K562 (cell line): ENCODE measurements at regions not wholly inside any gene's neighbourhood (a gene's known extent, or its start where the extent isn't known, plus 50 kb on each side); places are given as distances from the start of the nearest gene placed in this dataset.

ENCODE experiments used
- ATAC-seq: fragments of 200-7000 bp; cut with Tn5 transposase; 3 replicates; pipeline ENCODE4 v1.9.1; 2020; ENCODE audit warnings: moderate library complexity
- BruUV-seq: library from RNA; stranded (reverse); fragments of 400-500 nt; replicated peaks from 2 replicates; lab custom pipeline; 2021; lab: Mats Ljungman, UMichigan
- CTCF ChIA-PET: fragments of 300-600 bp; formaldehyde crosslinking; extraction: SDS; loops from one replicate; lab custom pipeline; 2021; ENCODE audit warnings: low intra/inter-chr PET ratio; lab: Yijun Ruan, JAX
- POLR2A ChIA-PET: fragments of 300-600, 350-650 bp; sonication (Branson Sonifier 250); formaldehyde crosslinking; extraction: SDS; loops from one replicate; lab custom pipeline; 2021; ENCODE audit warnings: antibody characterized with exemption, inconsistent platforms; lab: Yijun Ruan, JAX
- DNase-seq, 4 experiments: peaks; one replicate each; pipeline versions ENCODE4 v3.0.0 to v3.0.0-alpha.2; 2011 to 2018; ENCODE audit warnings: low spot score in 3 of 4, mixed read lengths in 3 of 4; ENCODE audit errors: extremely low read depth in 1 of 4
- FAIRE-seq: peaks from 2 replicates; lab custom pipeline; 2011; peaks lifted over from hg19 to GRCh38; lab: Jason Lieb, UNC
- H2AFZ ChIP-seq: 2 replicates; pipeline ENCODE4 v1.6.0; 2011; ENCODE audit warnings: low read depth, low read length, control low read depth, inconsistent platforms
- H3K27ac ChIP-seq: fragments of 200-600 bp; 3 replicates; pipeline ENCODE4 v1.8.0; 2011; ENCODE audit warnings: low read depth, mild to moderate bottlenecking, control low read depth, inconsistent platforms, low read length, moderate library complexity, mixed read lengths; ENCODE audit errors: extremely low read depth
- H3K27me3 ChIP-seq, 2 experiments: fragments of 300-600 bp in 1 of 2; 2 replicates in 1 of 2; 3 replicates in 1 of 2; pipeline versions ENCODE4 v1.6.0 to v1.8.0; 2011; ENCODE audit warnings: inconsistent platforms in 2 of 2, low read length in 2 of 2, mild to moderate bottlenecking in 1 of 2, mixed read lengths in 1 of 2, moderate library complexity in 1 of 2; ENCODE audit not compliant: control insufficient read depth in 2 of 2, insufficient read depth in 2 of 2
- H3K36me3 ChIP-seq: fragments of 300-600 bp; 3 replicates; pipeline ENCODE4 v1.8.0; 2011; ENCODE audit warnings: mild to moderate bottlenecking, low read length, inconsistent platforms; ENCODE audit not compliant: control insufficient read depth, insufficient read depth
- H3K4me1 ChIP-seq, 2 experiments: fragments of 200-600 bp in 1 of 2; replicated peaks in 1 of 2; 2 replicates in 1 of 2; 3 replicates in 1 of 2; pipeline versions ENCODE4 v1.5.1 to v1.8.0; 2011; ENCODE audit warnings: inconsistent platforms in 2 of 2, low read length in 2 of 2, mild to moderate bottlenecking in 1 of 2, mixed read lengths in 1 of 2, moderate library complexity in 1 of 2; ENCODE audit not compliant: control insufficient read depth in 2 of 2, insufficient read depth in 2 of 2
- H3K4me2 ChIP-seq: 2 replicates; pipeline ENCODE4 v1.6.1; 2011; ENCODE audit warnings: low read length, control low read depth, inconsistent platforms, mixed read lengths; ENCODE audit not compliant: insufficient read depth
- H3K4me3 ChIP-seq: fragments of 200-600 bp; sonication (generic), shearing (Covaris generic); 2 replicates; pipeline ENCODE4 v1.5.1; 2016; ENCODE audit warnings: control low read depth, inconsistent platforms
- H3K79me2 ChIP-seq: fragments of 200-600 bp; 3 replicates; pipeline ENCODE4 v1.8.0; 2011; ENCODE audit warnings: low read length, inconsistent platforms; ENCODE audit not compliant: control insufficient read depth, insufficient read depth
- H3K9ac ChIP-seq, 2 experiments: 2 replicates each; pipeline versions ENCODE4 v1.6.0 to v1.6.1; 2011; ENCODE audit warnings: low read depth in 2 of 2, low read length in 2 of 2, control low read depth in 1 of 2, inconsistent platforms in 1 of 2, mild to moderate bottlenecking in 1 of 2, mixed read lengths in 1 of 2; ENCODE audit not compliant: insufficient read depth in 1 of 2
- H3K9me1 ChIP-seq: one replicate; pipeline ENCODE4 v1.6.0; 2011; ENCODE audit warnings: inconsistent platforms, mild to moderate bottlenecking, low read length, moderate library complexity; ENCODE audit not compliant: control insufficient read depth, insufficient read depth
- H3K9me3 ChIP-seq: replicated peaks from 2 replicates; pipeline ENCODE4 v1.5.1; 2011; ENCODE audit warnings: low read depth, low read length, inconsistent platforms; ENCODE audit not compliant: control insufficient read depth, insufficient read depth
- H4K20me1 ChIP-seq: replicated peaks from 2 replicates; pipeline ENCODE4 v1.6.1; 2011; ENCODE audit warnings: low read length, inconsistent platforms, mixed read lengths; ENCODE audit not compliant: control insufficient read depth, insufficient read depth
- ETV1 ChIP-seq: fragments of 450-650 bp; conservative IDR thresholded peaks from 2 replicates; pipeline ENCODE4 v1.6.1; 2016; ENCODE audit warnings: missing genetic modification characterization, control low read depth, low read depth, missing compliant biosample characterization
- GABPB2 ChIP-seq: fragments of 250-450 bp; sonication (Bioruptor Pico); conservative IDR thresholded peaks from 2 replicates; pipeline ENCODE4 v1.5.1; 2021; ENCODE audit warnings: mild to moderate bottlenecking
- JUN ChIP-seq, 2 experiments: sonication (generic) in 1 of 2; formaldehyde crosslinking in 1 of 2; IDR thresholded peaks; 2 replicates each; pipeline versions ENCODE4 v1.6.1 to v1.8.0; 2012 to 2022; ENCODE audit warnings: borderline replicate concordance in 2 of 2, mild to moderate bottlenecking in 2 of 2, improper control_type of control experiment in 1 of 2, low read depth in 1 of 2, low read length in 1 of 2, missing genetic modification reagents in 1 of 2
- JUND ChIP-seq, 2 experiments: IDR thresholded peaks; 2 replicates in 1 of 2; 3 replicates in 1 of 2; pipeline ENCODE4 v1.6.1; 2011; ENCODE audit warnings: borderline replicate concordance in 2 of 2, low read depth in 2 of 2, low read length in 2 of 2, improper control_type of control experiment in 1 of 2, missing biosample characterization in 1 of 2, missing genetic modification characterization in 1 of 2, missing genetic modification reagents in 1 of 2
- MCM5 ChIP-seq: fragments of 450-650 bp; IDR thresholded peaks from 2 replicates; pipeline ENCODE4 v1.6.1; 2016; ENCODE audit warnings: low read depth
- NR2C1 ChIP-seq, 2 experiments: fragments of 450-650 bp; IDR thresholded peaks; 2 replicates each; pipeline ENCODE4 v1.6.1; 2017; ENCODE audit warnings: mild to moderate bottlenecking in 2 of 2, antibody characterized with exemption in 1 of 2, inconsistent platforms in 1 of 2, missing compliant biosample characterization in 1 of 2, missing genetic modification characterization in 1 of 2
- PRPF4 ChIP-seq: fragments of 200-400 bp; formaldehyde crosslinking; IDR thresholded peaks from one replicate; pipeline ENCODE4 v1.6.1; 2017; ENCODE audit warnings: low read length, low read depth, mild to moderate bottlenecking; ENCODE audit not compliant: insufficient read depth, poor library complexity, severe bottlenecking
- STAT5A ChIP-seq: IDR thresholded peaks from 2 replicates; pipeline ENCODE4 v1.6.1; 2012; ENCODE audit warnings: low read length, inconsistent platforms, borderline replicate concordance
- ZNF511 ChIP-seq: sonication (generic); formaldehyde crosslinking; IDR thresholded peaks from 2 replicates; pipeline ENCODE4 v1.8.0; 2022; ENCODE audit warnings: mild to moderate bottlenecking, missing genetic modification reagents
- ZNF668 ChIP-seq: fragments of 250-450 bp; sonication (Bioruptor Pico); IDR thresholded peaks from 2 replicates; pipeline ENCODE4 v1.8.0; 2022; ENCODE audit warnings: mild to moderate bottlenecking, inconsistent platforms
- WGBS: fragments of 100-300 bp; shearing (Covaris generic); methylation state at CpG from one replicate; pipeline ENCODE4 v1.1.6; 2016; ENCODE audit warnings: low coverage, mixed read lengths; ENCODE audit not compliant: insufficient coverage; ENCODE audit errors: missing lambda C conversion rate; 5-methylcytosine and 5-hydroxymethylcytosine counted together
- in situ Hi-C: fragments of 300-500 bp; cut with MboI; formaldehyde crosslinking; loops from 4 replicates; pipeline ENCODE4 v1.15.0; 2018; ENCODE audit warnings: inconsistent platforms, mixed read lengths
- intact Hi-C: fragments of 100-400 bp; cut with micrococcal nuclease; formaldehyde crosslinking; loops from 2 replicates; pipeline ENCODE4 v1.14.2; 2022

GRCh38 chr4:104549736-104550135 lies 55.0 kb upstream of the CXXC4 start (continued):
- TF ChIP-seq GABPB2 (CRISPR knock-in tag): no peak

GRCh38 chr4:104559502-104559901 lies 64.8 kb upstream of the CXXC4 start:
- no peak overlapping the region for H3K9ac ChIP-seq
- no peaks in the 10 kb centered on the region for H3K79me2 ChIP-seq
- in situ Hi-C loops (no loop called here), intact Hi-C loops (no loop called here)
- ATAC-seq (no peak), FAIRE-seq (no peak), DNase-seq (no peak)
- BruUV-seq: no TSS peak
- no peaks in the 10 kb centered on the region for H3K36me3 ChIP-seq
- H3K27me3 ChIP-seq: no peaks in the 10 kb centered on the region
- TF ChIP-seq ZNF511 (CRISPR knock-in tag): no peak
- TF ChIP-seq ZNF668: no peak
- TF ChIP-seq JUN (IDR thresholded peaks at IDR 0.05; ENCODE audit: borderline replicate concordance, low read depth, low read length): no peak
- TF ChIP-seq JUN (CRISPR knock-in tag; IDR thresholded peaks at IDR 0.05; ENCODE audit: borderline replicate concordance): no peak
- TF ChIP-seq MCM5: no peak
- TF ChIP-seq PRPF4: no peak
- no peak for TF ChIP-seq ETV1
- no peak for TF ChIP-seq JUND (IDR thresholded peaks at IDR 0.05; ENCODE audit: borderline replicate concordance, low read depth, low read length)
- no peak for TF ChIP-seq JUND (tag; IDR thresholded peaks at IDR 0.05; ENCODE audit: borderline replicate concordance, low read depth, low read length)
- TF ChIP-seq NR2C1 (IDR thresholded peaks at IDR 0.05): no peak
- no peak for TF ChIP-seq NR2C1 (tag; IDR thresholded peaks at IDR 0.05)
- TF ChIP-seq STAT5A: no peak
- H3K4me3 ChIP-seq: no peak overlapping the region
- H3K9me1 ChIP-seq: no peaks in the 10 kb centered on the region
- no peak overlapping the region for H2AFZ ChIP-seq
- no peaks in the 10 kb centered on the region for H3K4me1 ChIP-seq
- H3K27ac ChIP-seq: no peak overlapping the region
- CTCF ChIA-PET: no interaction called here
- 0% methylated on average over 1 of the region's 1 CpG for WGBS
- no peaks in the 10 kb centered on the region for H4K20me1 ChIP-seq
- no peaks in the 10 kb centered on the region for H3K9me3 ChIP-seq
- H3K4me2 ChIP-seq: no peak overlapping the region
- POLR2A ChIA-PET: no interaction called here
